H1 (cell line): ENCODE measurements at regions not wholly inside any gene's neighbourhood (a gene's known extent, or its start where the extent isn't known, plus 50 kb on each side); places are given as distances from the start of the nearest gene placed in this dataset.
"Not testable (repeated sequence)": the region's sequence is repeated elsewhere in the genome, so short reads cannot be mapped to it uniquely, and the experiment has no call there.

Experiments
- CTCF ChIA-PET: fragments of 300-600 bp; sonication (Branson Sonifier 250); formaldehyde crosslinking; loops from one replicate; lab custom pipeline; 2021; ENCODE audit not compliant: partially characterized antibody; lab: Charles Lee
- POLR2A ChIA-PET: fragments of 300-600 bp; sonication (Branson Sonifier 250); formaldehyde crosslinking; loops from one replicate; lab custom pipeline; 2021; ENCODE audit warnings: inconsistent platforms; ENCODE audit not compliant: partially characterized antibody; lab: Charles Lee
- DNase-seq, 2 experiments: peaks; one replicate each; pipeline versions ENCODE4 v3.0.0 to v3.0.0-alpha.2; 2010 to 2022; ENCODE audit warnings: low spot score in 2 of 2, low read depth in 1 of 2, mixed read lengths in 1 of 2
- FAIRE-seq: peaks from 2 replicates; lab custom pipeline; 2011; peaks lifted over from hg19 to GRCh38; lab: Jason Lieb, UNC
- H2AFZ ChIP-seq: 2 replicates; pipeline ENCODE4 v1.8.1; 2012; ENCODE audit warnings: low read length, inconsistent platforms
- H2AK5ac ChIP-seq: 2 replicates; pipeline ENCODE4 v1.6.1; 2013; ENCODE audit warnings: low read depth, low read length
- H2BK120ac ChIP-seq: replicated peaks from 2 replicates; pipeline ENCODE3; 2013; ENCODE audit warnings: low read depth, low read length, inconsistent platforms
- H2BK12ac ChIP-seq: 2 replicates; pipeline ENCODE4 v1.6.1; 2013; ENCODE audit warnings: low read depth, low read length
- H2BK15ac ChIP-seq: 2 replicates; pipeline ENCODE4 v1.6.1; 2013; ENCODE audit warnings: low read length
- H2BK20ac ChIP-seq: 2 replicates; pipeline ENCODE4 v1.6.1; 2013; ENCODE audit warnings: low read length
- H2BK5ac ChIP-seq: 2 replicates; pipeline ENCODE4 v1.6.1; 2013; ENCODE audit warnings: low read depth, low read length
- H3K14ac ChIP-seq: 2 replicates; pipeline ENCODE4 v1.6.1; 2013; ENCODE audit warnings: inconsistent platforms; ENCODE audit not compliant: insufficient read length
- H3K18ac ChIP-seq: 2 replicates; pipeline ENCODE4 v1.6.1; 2013; ENCODE audit warnings: low read length; ENCODE audit errors: extremely low read depth
- H3K23ac ChIP-seq: 2 replicates; pipeline ENCODE4 v1.6.1; 2013; ENCODE audit warnings: inconsistent platforms; ENCODE audit not compliant: insufficient read length
- H3K23me2 ChIP-seq: 2 replicates; pipeline ENCODE4 v1.6.1; 2013; ENCODE audit warnings: low read depth, low read length
- H3K27ac ChIP-seq: 2 replicates; pipeline ENCODE4 v1.6.1; 2011; ENCODE audit warnings: low read depth, low read length, inconsistent platforms
- H3K27me3 ChIP-seq, 4 experiments: replicated peaks in 1 of 4; 1 replicate in 1 of 4; 2 replicates in 3 of 4; pipeline versions ENCODE4 v1.6.1 to v1.8.1; 2011 to 2013; ENCODE audit warnings: low read length in 3 of 4, mild to moderate bottlenecking in 3 of 4, inconsistent platforms in 2 of 4, mixed read lengths in 2 of 4, moderate library complexity in 1 of 4; ENCODE audit not compliant: control insufficient read depth in 3 of 4, insufficient read depth in 3 of 4; ENCODE audit errors: extremely low read depth in 1 of 4
- H3K36me3 ChIP-seq, 4 experiments: 2 replicates each; pipeline versions ENCODE4 v1.6.1 to v1.8.1; 2011 to 2013; ENCODE audit warnings: mild to moderate bottlenecking in 4 of 4, low read length in 3 of 4, moderate library complexity in 2 of 4, control low read depth in 1 of 4, inconsistent platforms in 1 of 4; ENCODE audit not compliant: insufficient read depth in 4 of 4, control insufficient read depth in 2 of 4
- H3K4ac ChIP-seq: replicated peaks from 2 replicates; pipeline ENCODE3; 2013; ENCODE audit warnings: low read length, low read depth, mixed read lengths, inconsistent platforms; ENCODE audit not compliant: insufficient read length
- H3K4me1 ChIP-seq, 4 experiments: replicated peaks in 1 of 4; 1 replicate in 1 of 4; 2 replicates in 3 of 4; pipeline versions ENCODE4 v1.6.1 to v1.8.1; 2011 to 2013; ENCODE audit warnings: low read length in 3 of 4, inconsistent platforms in 2 of 4, mixed read lengths in 1 of 4; ENCODE audit not compliant: insufficient read depth in 4 of 4, control insufficient read depth in 3 of 4
- H3K4me2 ChIP-seq, 2 experiments: 2 replicates each; pipeline versions ENCODE4 v1.6.1 to v1.8.1; 2011 to 2013; ENCODE audit warnings: low read depth in 2 of 2, low read length in 2 of 2, control low read depth in 1 of 2, inconsistent platforms in 1 of 2, mild to moderate bottlenecking in 1 of 2; ENCODE audit not compliant: insufficient read depth in 1 of 2
- H3K4me3 ChIP-seq, 4 experiments: fragments of 200-600, 300-600 bp in 1 of 4; sonication (generic), shearing (Covaris generic), sonication (Bioruptor Twin) in 1 of 4; 2 replicates each; pipeline versions ENCODE4 v1.5.1 to v1.8.1; 2011 to 2016; ENCODE audit warnings: low read length in 4 of 4, low read depth in 3 of 4, control low read depth in 2 of 4, inconsistent platforms in 2 of 4, mild to moderate bottlenecking in 2 of 4, mixed read lengths in 1 of 4, moderate library complexity in 1 of 4; ENCODE audit not compliant: insufficient read depth in 2 of 4; ENCODE audit errors: extremely low read depth in 1 of 4
- H3K56ac ChIP-seq: replicated peaks from 2 replicates; pipeline ENCODE3; 2013; ENCODE audit warnings: low read depth, mild to moderate bottlenecking, mixed read lengths, low read length, inconsistent platforms; ENCODE audit not compliant: insufficient read length
- H3K79me1 ChIP-seq: 2 replicates; pipeline ENCODE4 v1.6.1; 2013; ENCODE audit warnings: low read depth, low read length, control low read depth
- H3K79me2 ChIP-seq, 2 experiments: 2 replicates each; pipeline versions ENCODE4 v1.6.1 to v1.8.1; 2012 to 2013; ENCODE audit warnings: low read length in 2 of 2, mild to moderate bottlenecking in 2 of 2, inconsistent platforms in 1 of 2; ENCODE audit not compliant: insufficient read depth in 2 of 2, control insufficient read depth in 1 of 2
- H3K9ac ChIP-seq, 4 experiments: replicated peaks in 1 of 4; 1 replicate in 1 of 4; 2 replicates in 3 of 4; pipeline versions ENCODE4 v1.6.1 to v1.8.1; 2011 to 2013; ENCODE audit warnings: low read depth in 3 of 4, low read length in 3 of 4, control low read depth in 2 of 4, mild to moderate bottlenecking in 2 of 4, moderate library complexity in 2 of 4, inconsistent platforms in 1 of 4; ENCODE audit errors: extremely low read depth in 1 of 4
- H3K9me3 ChIP-seq, 2 experiments: 2 replicates each; pipeline versions ENCODE4 v1.6.1 to v1.8.1; 2012 to 2013; ENCODE audit warnings: mild to moderate bottlenecking in 2 of 2, moderate library complexity in 2 of 2, control low read depth in 1 of 2, inconsistent platforms in 1 of 2, low read depth in 1 of 2, low read length in 1 of 2, mixed read lengths in 1 of 2; ENCODE audit not compliant: insufficient read depth in 2 of 2
- H4K20me1 ChIP-seq, 2 experiments: replicated peaks in 1 of 2; 2 replicates each; pipeline versions ENCODE3 to v1.8.1; 2011 to 2013; ENCODE audit warnings: inconsistent platforms in 2 of 2, low read length in 2 of 2, mild to moderate bottlenecking in 1 of 2; ENCODE audit not compliant: insufficient read depth in 2 of 2, control insufficient read depth in 1 of 2
- H4K5ac ChIP-seq: 2 replicates; pipeline ENCODE4 v1.6.1; 2013; ENCODE audit warnings: low read length, low read depth, mixed read lengths, inconsistent platforms; ENCODE audit not compliant: insufficient read length
- H4K8ac ChIP-seq: 2 replicates; pipeline ENCODE4 v1.8.0; 2013; ENCODE audit warnings: mild to moderate bottlenecking, moderate library complexity, low read length, inconsistent platforms; ENCODE audit not compliant: insufficient read depth; ENCODE audit errors: extremely low read depth
- H4K91ac ChIP-seq: replicated peaks from 2 replicates; pipeline ENCODE3; 2013; ENCODE audit warnings: low read length, mixed read lengths, inconsistent platforms; ENCODE audit not compliant: insufficient read length
- WGBS, 2 experiments: shearing (Covaris generic) in 1 of 2; methylation state at CpG; one replicate each; pipeline versions ENCODE4 v1.1.6 to v1.1.7; 2013 to 2015; ENCODE audit warnings: low lambda C conversion rate in 2 of 2, mixed read lengths in 2 of 2, inconsistent platforms in 1 of 2, low coverage in 1 of 2, missing lambda C conversion rate in 1 of 2; ENCODE audit not compliant: insufficient replicate concordance in 2 of 2, insufficient coverage in 1 of 2, insufficient read length in 1 of 2; ENCODE audit errors: extremely low coverage in 1 of 2, missing lambda C conversion rate in 1 of 2; 5-methylcytosine and 5-hydroxymethylcytosine counted together

- H4K91ac ChIP-seq, H2BK12ac ChIP-seq, H2BK20ac ChIP-seq, H3K79me2 ChIP-seq, DNase-seq, H4K20me1 ChIP-seq, H3K9ac ChIP-seq, H4K5ac ChIP-seq, H3K56ac ChIP-seq, H3K4me3 ChIP-seq, H3K27ac ChIP-seq, POLR2A ChIA-PET, H3K14ac ChIP-seq, H4K8ac ChIP-seq, H3K4me2 ChIP-seq, H2AFZ ChIP-seq, H2BK5ac ChIP-seq, H3K27me3 ChIP-seq, H3K79me1 ChIP-seq, H3K18ac ChIP-seq, H3K9me3 ChIP-seq, FAIRE-seq, H2AK5ac ChIP-seq, H3K36me3 ChIP-seq, H3K23me2 ChIP-seq, H3K23ac ChIP-seq, H3K4ac ChIP-seq, H2BK15ac ChIP-seq, H2BK120ac ChIP-seq: not testable (repeated sequence)
- whole genome bisulfite sequencing, 2 experiments = 84% methylated on average over 3 of the region's 3 CpGs; no CpG with 5 or more reads in 1 of the 2 experiments
- CTCF ChIA-PET = interaction anchor here (1.2 kb wide), 1 partner anchor 40 kb away, joined by 3 read pairs; no protein-coding TSS in a partner anchor
- peaks cover 0 to 20% (median 7%) of the 10 kb centered on the region in 4 experiments; a peak in 5 of 7 replicates for H3K4me1 ChIP-seq
Observed at GRCh38 chr12:68442353-68442972, 110.3 kb upstream of the MDM1 start.

DNA sequence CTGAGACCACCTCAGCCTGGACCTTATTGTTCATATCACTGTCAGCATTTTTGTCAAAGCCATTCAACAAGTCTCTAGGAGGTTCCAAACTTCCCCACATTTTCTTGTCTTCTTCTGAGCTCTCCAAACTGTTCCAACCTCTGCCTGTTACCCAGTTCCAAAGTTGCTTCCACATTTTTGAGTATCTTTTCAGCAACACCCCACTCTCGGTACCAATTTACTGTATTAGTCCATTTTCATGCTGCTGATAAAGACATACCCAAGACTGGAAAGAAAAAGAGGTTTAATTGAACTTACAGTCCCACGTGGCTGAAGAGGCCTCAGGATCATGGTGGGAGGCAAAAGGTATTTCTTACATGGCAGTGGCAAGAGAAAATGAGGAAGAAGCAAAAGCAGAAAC, 111.5 kb upstream of the MDM1 start:
- H3K9ac ChIP-seq, H3K79me2 ChIP-seq, H2AK5ac ChIP-seq, H3K14ac ChIP-seq, H3K18ac ChIP-seq, H2BK12ac ChIP-seq, DNase-seq, H4K8ac ChIP-seq, H4K91ac ChIP-seq, H4K20me1 ChIP-seq, H3K4me3 ChIP-seq, H3K36me3 ChIP-seq, H3K27ac ChIP-seq, H2BK5ac ChIP-seq, H3K4me2 ChIP-seq, H3K27me3 ChIP-seq, POLR2A ChIA-PET, H3K23ac ChIP-seq, H3K9me3 ChIP-seq, H3K23me2 ChIP-seq, H4K5ac ChIP-seq, H3K79me1 ChIP-seq, H3K56ac ChIP-seq, H3K4ac ChIP-seq, H2BK15ac ChIP-seq, H2AFZ ChIP-seq, H2BK120ac ChIP-seq, H2BK20ac ChIP-seq, CTCF ChIA-PET, FAIRE-seq: not testable (repeated sequence)
- H3K4me1 ChIP-seq = peaks cover 0 to 17% (median 7%) of the 10 kb centered on the region in 4 experiments; a peak in 5 of 7 replicates
- WGBS, 2 experiments = 87% methylated on average over 2 of the region's 2 CpGs; no CpG with 5 or more reads in 1 of the 2 experiments
